HEK293 (cell line): ENCODE measurements at regions not wholly inside any gene's neighbourhood (a gene's known extent, or its start where the extent isn't known, plus 50 kb on each side); places are given as distances from the start of the nearest gene placed in this dataset.

Experiments used
- CTCF ChIA-PET: fragments of 350-600 bp; formaldehyde crosslinking; extraction: SDS; loops from one replicate; lab custom pipeline; 2021; ENCODE audit warnings: antibody characterized with exemption; lab: Yijun Ruan, JAX
- POLR2A ChIA-PET: fragments of 300-600 bp; formaldehyde crosslinking; extraction: SDS; loops from one replicate; lab custom pipeline; 2020; ENCODE audit warnings: antibody characterized with exemption, inconsistent platforms; lab: Yijun Ruan, JAX
- H3K27ac ChIP-seq: fragments of 200-500 bp; sonication (Bioruptor generic); 2 replicates; pipeline ENCODE4 v1.5.1; 2014; ENCODE audit warnings: low read depth, low read length, control low read depth, inconsistent platforms; ENCODE audit errors: extremely low read depth
- H3K36me3 ChIP-seq, 2 experiments: fragments of 200-500 bp in 1 of 2; sonication (Bioruptor generic) in 1 of 2; 1 replicate in 1 of 2; 2 replicates in 1 of 2; pipeline ENCODE4 v1.5.1; 2014 to 2017; ENCODE audit warnings: inconsistent platforms in 2 of 2, low read length in 2 of 2; ENCODE audit not compliant: control insufficient read depth in 2 of 2, insufficient read depth in 1 of 2
- H3K4me1 ChIP-seq: fragments of 200-500 bp; sonication (Bioruptor generic); 2 replicates; pipeline ENCODE4 v1.5.1; 2014; ENCODE audit warnings: mild to moderate bottlenecking, low read length, inconsistent platforms; ENCODE audit not compliant: control insufficient read depth, insufficient read depth
- H3K4me3 ChIP-seq: 2 replicates; pipeline ENCODE4 v1.5.1; 2011; ENCODE audit warnings: low read depth, mild to moderate bottlenecking, control low read depth, low read length, moderate library complexity
- H3K9me3 ChIP-seq: fragments of 200-500 bp; sonication (Bioruptor generic); 2 replicates; pipeline ENCODE4 v1.5.1; 2014; ENCODE audit warnings: low read depth, low read length, inconsistent platforms; ENCODE audit not compliant: control insufficient read depth, insufficient read depth
- BCL11A ChIP-seq: fragments of 450-650 bp; formaldehyde crosslinking; IDR thresholded peaks from 2 replicates; pipeline ENCODE4 v1.5.1; 2016; ENCODE audit warnings: low read depth, missing biosample characterization, missing genetic modification characterization
- FEZF1 ChIP-seq: fragments of 450-650 bp; formaldehyde crosslinking; IDR thresholded peaks from 2 replicates; pipeline ENCODE4 v1.5.1; 2016; ENCODE audit warnings: missing biosample characterization, missing genetic modification characterization
- KLF17 ChIP-seq: fragments of 450-650 bp; formaldehyde crosslinking; IDR thresholded peaks from 2 replicates; pipeline ENCODE4 v1.5.1; 2016; ENCODE audit warnings: missing biosample characterization, missing genetic modification characterization
- PRDM1 ChIP-seq: fragments of 450-650 bp; formaldehyde crosslinking; IDR thresholded peaks from 2 replicates; pipeline ENCODE4; 2016; ENCODE audit warnings: missing biosample characterization, missing genetic modification characterization
- SETDB1 ChIP-seq: IDR thresholded peaks from one replicate; pipeline ENCODE4 v1.6.1; 2017; ENCODE audit warnings: mild to moderate bottlenecking, low read length, moderate library complexity, mixed read lengths; ENCODE audit not compliant: insufficient read length
- ZBTB1 ChIP-seq: fragments of 450-650 bp; formaldehyde crosslinking; IDR thresholded peaks from 2 replicates; pipeline ENCODE4 v1.5.1; 2016; ENCODE audit warnings: missing biosample characterization, missing genetic modification characterization
- ZNF121 ChIP-seq: fragments of 450-650 bp; formaldehyde crosslinking; IDR thresholded peaks from 2 replicates; pipeline ENCODE4 v1.5.1; 2016; ENCODE audit warnings: missing biosample characterization, missing genetic modification characterization
- ZNF146 ChIP-seq: fragments of 450-650 bp; formaldehyde crosslinking; IDR thresholded peaks from 2 replicates; pipeline ENCODE4 v1.5.1; 2016; ENCODE audit warnings: missing biosample characterization, missing genetic modification characterization
- ZNF274 ChIP-seq, 2 experiments: fragments of 200-500 bp in 1 of 2; fragments of 450-650 bp in 1 of 2; sonication (Bioruptor generic) in 1 of 2; formaldehyde crosslinking in 1 of 2; IDR thresholded peaks; 2 replicates each; pipeline versions ENCODE4 v1.5.1 to v1.6.1; 2014 to 2016; ENCODE audit warnings: borderline replicate concordance in 1 of 2, inconsistent platforms in 1 of 2, low read length in 1 of 2, missing biosample characterization in 1 of 2, missing genetic modification characterization in 1 of 2
- ZNF404 ChIP-seq: fragments of 450-650 bp; formaldehyde crosslinking; IDR thresholded peaks from 2 replicates; pipeline ENCODE4 v1.5.1; 2017; ENCODE audit warnings: missing biosample characterization, missing genetic modification characterization
- ZNF433 ChIP-seq: fragments of 450-650 bp; formaldehyde crosslinking; IDR thresholded peaks from 2 replicates; pipeline ENCODE4 v1.5.1; 2016; ENCODE audit warnings: missing biosample characterization, missing genetic modification characterization, low read depth
- ZNF48 ChIP-seq: fragments of 450-650 bp; formaldehyde crosslinking; IDR thresholded peaks from 2 replicates; pipeline ENCODE4 v1.5.1; 2016; ENCODE audit warnings: missing biosample characterization, missing genetic modification characterization
- ZNF510 ChIP-seq: fragments of 450-650 bp; formaldehyde crosslinking; IDR thresholded peaks from 2 replicates; pipeline ENCODE4 v1.5.1; 2018; ENCODE audit warnings: mild to moderate bottlenecking, missing genetic modification characterization, missing biosample characterization; ENCODE audit not compliant: insufficient replicate concordance
- ZNF560 ChIP-seq: fragments of 450-650 bp; formaldehyde crosslinking; IDR thresholded peaks from 2 replicates; pipeline ENCODE4 v1.5.1; 2017; ENCODE audit warnings: missing biosample characterization, missing genetic modification characterization, borderline replicate concordance
- ZNF624 ChIP-seq: fragments of 450-650 bp; formaldehyde crosslinking; IDR thresholded peaks from 2 replicates; pipeline ENCODE4 v1.5.1; 2017; ENCODE audit warnings: missing biosample characterization, missing genetic modification characterization
- ZNF76 ChIP-seq: fragments of 450-650 bp; formaldehyde crosslinking; IDR thresholded peaks from 2 replicates; pipeline ENCODE4; 2016; ENCODE audit warnings: low read depth, missing biosample characterization, missing genetic modification characterization, borderline replicate concordance
- ZNF776 ChIP-seq: fragments of 450-650 bp; formaldehyde crosslinking; IDR thresholded peaks from 2 replicates; pipeline ENCODE4 v1.5.0; 2017; ENCODE audit warnings: missing biosample characterization, missing genetic modification characterization, borderline replicate concordance
- ZNF837 ChIP-seq: fragments of 450-650 bp; formaldehyde crosslinking; IDR thresholded peaks from 2 replicates; pipeline ENCODE4 v1.5.1; 2016; ENCODE audit warnings: missing biosample characterization, missing genetic modification characterization
- ZXDB ChIP-seq: fragments of 450-650 bp; formaldehyde crosslinking; IDR thresholded peaks from 2 replicates; pipeline ENCODE4 v1.5.1; 2016; ENCODE audit warnings: missing biosample characterization, missing genetic modification characterization
- TF ChIP-seq, protein P1 (sequence below): fragments of 450-650 bp; formaldehyde crosslinking; IDR thresholded peaks from 2 replicates; pipeline ENCODE4 v1.5.1; 2017; ENCODE audit warnings: missing biosample characterization, missing genetic modification characterization
- TF ChIP-seq, protein P2 (sequence below): fragments of 450-650 bp; formaldehyde crosslinking; IDR thresholded peaks from 2 replicates; pipeline ENCODE4 v1.5.1; 2017; ENCODE audit warnings: missing biosample characterization, missing genetic modification characterization
- TF ChIP-seq, protein P3 (sequence below): fragments of 450-650 bp; formaldehyde crosslinking; IDR thresholded peaks from 2 replicates; pipeline ENCODE4 v1.5.0; 2017; ENCODE audit warnings: missing biosample characterization, missing genetic modification characterization, borderline replicate concordance
- TF ChIP-seq, protein P4 (sequence below): fragments of 450-650 bp; formaldehyde crosslinking; IDR thresholded peaks from 2 replicates; pipeline ENCODE4 v1.5.1; 2017; ENCODE audit warnings: missing biosample characterization, missing genetic modification characterization
- TF ChIP-seq, protein P5 (sequence below): fragments of 450-650 bp; formaldehyde crosslinking; IDR thresholded peaks from 2 replicates; pipeline ENCODE4; 2016; ENCODE audit warnings: missing biosample characterization, missing genetic modification characterization

GRCh38 chr12:89817501-89818226 lies 109.0 kb upstream of the ATP2B1 start:
- no peak overlapping the region for H3K27ac ChIP-seq
- H3K36me3 ChIP-seq, result no peaks in the 10 kb centered on the region
- CTCF ChIA-PET, result interaction anchor here (0.7 to 0.9 kb wide), 3 partner anchors 110 to 283 kb away, joined by 3 to 4 read pairs (median 3); no protein-coding TSS in a partner anchor
- no peak overlapping the region for H3K4me3 ChIP-seq
- no peaks in the 10 kb centered on the region for H3K9me3 ChIP-seq
- peak; percentile 38; the same call in 1 of the 2 replicates for TF ChIP-seq ZXDB (tag by site-specific recombination)
- no peak for TF ChIP-seq BCL11A (tag by site-specific recombination)
- TF ChIP-seq, protein P1, sequence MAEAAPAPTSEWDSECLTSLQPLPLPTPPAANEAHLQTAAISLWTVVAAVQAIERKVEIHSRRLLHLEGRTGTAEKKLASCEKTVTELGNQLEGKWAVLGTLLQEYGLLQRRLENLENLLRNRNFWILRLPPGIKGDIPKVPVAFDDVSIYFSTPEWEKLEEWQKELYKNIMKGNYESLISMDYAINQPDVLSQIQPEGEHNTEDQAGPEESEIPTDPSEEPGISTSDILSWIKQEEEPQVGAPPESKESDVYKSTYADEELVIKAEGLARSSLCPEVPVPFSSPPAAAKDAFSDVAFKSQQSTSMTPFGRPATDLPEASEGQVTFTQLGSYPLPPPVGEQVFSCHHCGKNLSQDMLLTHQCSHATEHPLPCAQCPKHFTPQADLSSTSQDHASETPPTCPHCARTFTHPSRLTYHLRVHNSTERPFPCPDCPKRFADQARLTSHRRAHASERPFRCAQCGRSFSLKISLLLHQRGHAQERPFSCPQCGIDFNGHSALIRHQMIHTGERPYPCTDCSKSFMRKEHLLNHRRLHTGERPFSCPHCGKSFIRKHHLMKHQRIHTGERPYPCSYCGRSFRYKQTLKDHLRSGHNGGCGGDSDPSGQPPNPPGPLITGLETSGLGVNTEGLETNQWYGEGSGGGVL (tag by site-specific recombination), result 0 out of 2 replicates have a peak, but pooled peaks have one; percentile 30
- TF ChIP-seq ZNF510 (tag by site-specific recombination), result no peak
- peak; percentile 81 for TF ChIP-seq PRDM1
- no peak for TF ChIP-seq ZNF776 (tag by site-specific recombination)
- TF ChIP-seq, protein P2, sequence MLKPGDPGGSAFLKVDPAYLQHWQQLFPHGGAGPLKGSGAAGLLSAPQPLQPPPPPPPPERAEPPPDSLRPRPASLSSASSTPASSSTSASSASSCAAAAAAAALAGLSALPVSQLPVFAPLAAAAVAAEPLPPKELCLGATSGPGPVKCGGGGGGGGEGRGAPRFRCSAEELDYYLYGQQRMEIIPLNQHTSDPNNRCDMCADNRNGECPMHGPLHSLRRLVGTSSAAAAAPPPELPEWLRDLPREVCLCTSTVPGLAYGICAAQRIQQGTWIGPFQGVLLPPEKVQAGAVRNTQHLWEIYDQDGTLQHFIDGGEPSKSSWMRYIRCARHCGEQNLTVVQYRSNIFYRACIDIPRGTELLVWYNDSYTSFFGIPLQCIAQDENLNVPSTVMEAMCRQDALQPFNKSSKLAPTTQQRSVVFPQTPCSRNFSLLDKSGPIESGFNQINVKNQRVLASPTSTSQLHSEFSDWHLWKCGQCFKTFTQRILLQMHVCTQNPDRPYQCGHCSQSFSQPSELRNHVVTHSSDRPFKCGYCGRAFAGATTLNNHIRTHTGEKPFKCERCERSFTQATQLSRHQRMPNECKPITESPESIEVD (tag by site-specific recombination), result peak; percentile 80
- TF ChIP-seq, protein P3, sequence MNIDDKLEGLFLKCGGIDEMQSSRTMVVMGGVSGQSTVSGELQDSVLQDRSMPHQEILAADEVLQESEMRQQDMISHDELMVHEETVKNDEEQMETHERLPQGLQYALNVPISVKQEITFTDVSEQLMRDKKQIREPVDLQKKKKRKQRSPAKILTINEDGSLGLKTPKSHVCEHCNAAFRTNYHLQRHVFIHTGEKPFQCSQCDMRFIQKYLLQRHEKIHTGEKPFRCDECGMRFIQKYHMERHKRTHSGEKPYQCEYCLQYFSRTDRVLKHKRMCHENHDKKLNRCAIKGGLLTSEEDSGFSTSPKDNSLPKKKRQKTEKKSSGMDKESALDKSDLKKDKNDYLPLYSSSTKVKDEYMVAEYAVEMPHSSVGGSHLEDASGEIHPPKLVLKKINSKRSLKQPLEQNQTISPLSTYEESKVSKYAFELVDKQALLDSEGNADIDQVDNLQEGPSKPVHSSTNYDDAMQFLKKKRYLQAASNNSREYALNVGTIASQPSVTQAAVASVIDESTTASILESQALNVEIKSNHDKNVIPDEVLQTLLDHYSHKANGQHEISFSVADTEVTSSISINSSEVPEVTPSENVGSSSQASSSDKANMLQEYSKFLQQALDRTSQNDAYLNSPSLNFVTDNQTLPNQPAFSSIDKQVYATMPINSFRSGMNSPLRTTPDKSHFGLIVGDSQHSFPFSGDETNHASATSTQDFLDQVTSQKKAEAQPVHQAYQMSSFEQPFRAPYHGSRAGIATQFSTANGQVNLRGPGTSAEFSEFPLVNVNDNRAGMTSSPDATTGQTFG (tag by site-specific recombination), result no peak
- TF ChIP-seq, protein P4, sequence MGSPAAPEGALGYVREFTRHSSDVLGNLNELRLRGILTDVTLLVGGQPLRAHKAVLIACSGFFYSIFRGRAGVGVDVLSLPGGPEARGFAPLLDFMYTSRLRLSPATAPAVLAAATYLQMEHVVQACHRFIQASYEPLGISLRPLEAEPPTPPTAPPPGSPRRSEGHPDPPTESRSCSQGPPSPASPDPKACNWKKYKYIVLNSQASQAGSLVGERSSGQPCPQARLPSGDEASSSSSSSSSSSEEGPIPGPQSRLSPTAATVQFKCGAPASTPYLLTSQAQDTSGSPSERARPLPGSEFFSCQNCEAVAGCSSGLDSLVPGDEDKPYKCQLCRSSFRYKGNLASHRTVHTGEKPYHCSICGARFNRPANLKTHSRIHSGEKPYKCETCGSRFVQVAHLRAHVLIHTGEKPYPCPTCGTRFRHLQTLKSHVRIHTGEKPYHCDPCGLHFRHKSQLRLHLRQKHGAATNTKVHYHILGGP (tag by site-specific recombination), result peak; percentile 46; the same call in 1 of the 2 replicates
- no peak for TF ChIP-seq SETDB1
- no peak for TF ChIP-seq FEZF1 (tag by site-specific recombination)
- no peak for TF ChIP-seq ZNF837 (tag by site-specific recombination)
- no peak for TF ChIP-seq ZNF48 (tag by site-specific recombination)
- TF ChIP-seq, all 188 proteins: peak for 5
- peaks cover 6% of the 10 kb centered on the region for H3K4me1 ChIP-seq
- POLR2A ChIA-PET, result no interaction called here

DNA sequence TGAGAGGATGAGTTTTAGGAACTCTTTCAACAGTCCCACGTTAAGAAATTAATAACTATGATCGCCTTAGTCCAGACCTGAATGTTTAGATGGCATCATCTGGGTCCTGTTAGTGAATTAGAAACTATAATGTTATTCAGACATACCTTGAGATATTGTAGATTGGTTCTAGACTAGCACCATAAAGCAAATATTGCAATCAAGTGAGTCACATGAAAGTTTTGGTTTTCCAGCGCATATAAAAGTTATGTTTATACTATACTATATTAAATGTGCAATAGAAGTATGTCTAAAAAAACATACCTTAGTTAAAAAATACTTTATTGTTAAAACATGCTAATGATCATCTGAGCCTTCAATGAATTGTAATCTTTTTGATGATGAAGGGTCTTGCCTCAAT lies 106.6 kb upstream of the ATP2B1 start:
- Histone ChIP-seq H3K36me3 (no peaks in the 10 kb centered on the region), H3K9me3 (no peaks in the 10 kb centered on the region), H3K4me3 (no peak overlapping the region), H3K4me1 (peaks cover 6% of the 10 kb centered on the region), H3K27ac (no peak overlapping the region)
- ChIA-PET CTCF (no interaction called here), POLR2A (no interaction called here)
- TF ChIP-seq ZXDB (tag by site-specific recombination), result no peak
- no peak for TF ChIP-seq ZNF404 (tag by site-specific recombination)
- no peak for TF ChIP-seq ZNF560 (tag by site-specific recombination)
- no peak for TF ChIP-seq ZNF146 (tag by site-specific recombination)
- TF ChIP-seq ZNF624 (tag by site-specific recombination), result no peak
- no peak for TF ChIP-seq ZNF121
- no peak for TF ChIP-seq ZNF433
- no peak for TF ChIP-seq KLF17 (tag by site-specific recombination)
- no peak for TF ChIP-seq ZBTB1 (tag by site-specific recombination)
- TF ChIP-seq, protein P5, sequence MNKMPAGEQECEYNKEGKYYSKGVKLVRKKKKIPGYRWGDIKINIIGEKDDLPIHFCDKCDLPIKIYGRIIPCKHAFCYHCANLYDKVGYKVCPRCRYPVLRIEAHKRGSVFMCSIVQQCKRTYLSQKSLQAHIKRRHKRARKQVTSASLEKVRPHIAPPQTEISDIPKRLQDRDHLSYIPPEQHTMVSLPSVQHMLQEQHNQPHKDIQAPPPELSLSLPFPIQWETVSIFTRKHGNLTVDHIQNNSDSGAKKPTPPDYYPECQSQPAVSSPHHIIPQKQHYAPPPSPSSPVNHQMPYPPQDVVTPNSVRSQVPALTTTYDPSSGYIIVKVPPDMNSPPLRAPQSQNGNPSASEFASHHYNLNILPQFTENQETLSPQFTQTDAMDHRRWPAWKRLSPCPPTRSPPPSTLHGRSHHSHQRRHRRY (tag by site-specific recombination), result no peak
- no peak for TF ChIP-seq ZNF274 (IDR thresholded peaks at IDR 0.05; ENCODE audit: low read length)
- no peak for TF ChIP-seq ZNF274 (tag by site-specific recombination; IDR thresholded peaks at IDR 0.05; ENCODE audit: borderline replicate concordance)
- no peak for TF ChIP-seq ZNF76 (tag by site-specific recombination)
